H9 (cell line): ENCODE measurements at regions not wholly inside any gene's neighbourhood (a gene's known extent, or its start where the extent isn't known, plus 50 kb on each side); places are given as distances from the start of the nearest gene placed in this dataset.

Source experiments
- DNase-seq: peaks from one replicate; pipeline ENCODE4 v3.0.0-alpha.2; 2017
- H2AFZ ChIP-seq: one replicate; pipeline ENCODE4 v1.6.1; 2013; ENCODE audit warnings: mild to moderate bottlenecking, low read length, control low read depth, moderate library complexity
- H2AK5ac ChIP-seq: 2 replicates; pipeline ENCODE4 v1.6.1; 2013; ENCODE audit warnings: low read length, control low read depth, mixed read lengths; ENCODE audit not compliant: insufficient read length
- H2BK120ac ChIP-seq: one replicate; pipeline ENCODE4 v1.6.1; 2013; ENCODE audit warnings: low read depth, mild to moderate bottlenecking, low read length, control low read depth, inconsistent platforms; ENCODE audit not compliant: poor library complexity, severe bottlenecking
- H2BK12ac ChIP-seq: 2 replicates; pipeline ENCODE4 v1.6.1; 2013; ENCODE audit warnings: low read length, control low read depth, mixed read lengths, low read depth; ENCODE audit not compliant: insufficient read length
- H2BK15ac ChIP-seq: 2 replicates; pipeline ENCODE4 v1.6.1; 2013; ENCODE audit warnings: low read depth, low read length, control low read depth
- H2BK20ac ChIP-seq: one replicate; pipeline ENCODE4 v1.6.1; 2013; ENCODE audit warnings: low read depth, mild to moderate bottlenecking, low read length, control low read depth, inconsistent platforms; ENCODE audit not compliant: poor library complexity, severe bottlenecking
- H2BK5ac ChIP-seq: 2 replicates; pipeline ENCODE4 v1.6.1; 2013; ENCODE audit warnings: low read length, control low read depth, mixed read lengths; ENCODE audit not compliant: insufficient read length
- H3K14ac ChIP-seq: 2 replicates; pipeline ENCODE4 v1.6.1; 2013; ENCODE audit warnings: low read length, control low read depth; ENCODE audit not compliant: insufficient read depth
- H3K18ac ChIP-seq: 2 replicates; pipeline ENCODE4 v1.6.1; 2013; ENCODE audit warnings: low read depth, mild to moderate bottlenecking, mixed read lengths, low read length, control low read depth; ENCODE audit not compliant: insufficient read length
- H3K23ac ChIP-seq: 2 replicates; pipeline ENCODE4 v1.6.1; 2013; ENCODE audit warnings: low read length, control low read depth, mixed read lengths, low read depth; ENCODE audit not compliant: insufficient read length
- H3K23me2 ChIP-seq: 2 replicates; pipeline ENCODE4 v1.6.1; 2013; ENCODE audit warnings: low read depth, mild to moderate bottlenecking, mixed read lengths, low read length, control low read depth; ENCODE audit not compliant: insufficient read length, poor library complexity, severe bottlenecking
- H3K27ac ChIP-seq: 2 replicates; pipeline ENCODE4 v1.5.1; 2013; ENCODE audit warnings: low read length, control low read depth, mixed read lengths, low read depth; ENCODE audit not compliant: insufficient read length
- H3K27me3 ChIP-seq: 2 replicates; pipeline ENCODE4 v1.6.1; 2013; ENCODE audit warnings: low read length, control low read depth, inconsistent platforms; ENCODE audit not compliant: insufficient read depth
- H3K4ac ChIP-seq: 2 replicates; pipeline ENCODE4 v1.6.1; 2013; ENCODE audit warnings: low read depth, mild to moderate bottlenecking, control low read depth, inconsistent platforms, low read length, moderate library complexity
- H3K4me1 ChIP-seq: 2 replicates; pipeline ENCODE4 v1.6.1; 2013; ENCODE audit warnings: low read length, control low read depth, inconsistent platforms; ENCODE audit not compliant: insufficient read depth
- H3K4me2 ChIP-seq: 2 replicates; pipeline ENCODE4 v1.6.1; 2013; ENCODE audit warnings: low read length, control low read depth, mixed read lengths; ENCODE audit not compliant: insufficient read length, insufficient read depth
- H3K56ac ChIP-seq: 2 replicates; pipeline ENCODE4 v1.6.1; 2013; ENCODE audit warnings: low read depth, mild to moderate bottlenecking, mixed read lengths, low read length, control low read depth; ENCODE audit not compliant: insufficient read length
- H3K79me1 ChIP-seq: 2 replicates; pipeline ENCODE4 v1.6.1; 2013; ENCODE audit warnings: low read depth, mild to moderate bottlenecking, moderate library complexity, low read length, control low read depth, inconsistent platforms; ENCODE audit not compliant: insufficient read depth, poor library complexity, severe bottlenecking
- H3K79me2 ChIP-seq: 2 replicates; pipeline ENCODE4 v1.6.1; 2013; ENCODE audit warnings: low read length, control low read depth, inconsistent platforms; ENCODE audit not compliant: insufficient read depth
- H3K9ac ChIP-seq: 2 replicates; pipeline ENCODE4 v1.6.1; 2013; ENCODE audit warnings: low read length, control low read depth, mixed read lengths; ENCODE audit not compliant: insufficient read length; ENCODE audit errors: extremely low read depth
- H3K9me3 ChIP-seq: one replicate; pipeline ENCODE4 v1.6.1; 2013; ENCODE audit warnings: low read depth, low read length, inconsistent platforms; ENCODE audit not compliant: control insufficient read depth
- H3T11ph ChIP-seq: one replicate; pipeline ENCODE4 v1.6.1; 2013; ENCODE audit warnings: mild to moderate bottlenecking, low read length, control low read depth, inconsistent platforms
- H4K20me1 ChIP-seq: one replicate; pipeline ENCODE4 v1.6.1; 2013; ENCODE audit not compliant: control insufficient read depth, insufficient read length, insufficient read depth
- H4K5ac ChIP-seq: 2 replicates; pipeline ENCODE4 v1.6.1; 2013; ENCODE audit warnings: low read depth, mild to moderate bottlenecking, mixed read lengths, low read length, control low read depth; ENCODE audit not compliant: insufficient read length
- H4K8ac ChIP-seq: replicated peaks from 2 replicates; pipeline ENCODE4 v1.6.1; 2013; ENCODE audit warnings: low read length, control low read depth, mixed read lengths, low read depth; ENCODE audit not compliant: insufficient read length
- H4K91ac ChIP-seq: 2 replicates; pipeline ENCODE4 v1.6.1; 2013; ENCODE audit warnings: low read depth, mild to moderate bottlenecking, moderate library complexity, mixed read lengths, low read length, control low read depth; ENCODE audit not compliant: insufficient read length
- H3K27ac Mint-ChIP-seq, 3 experiments: 2 replicates in 2 of 3; 3 replicates in 1 of 3; pipeline ENCODE4 v1.8.0; 2020 to 2021; ENCODE audit warnings: mixed read lengths in 3 of 3, mild to moderate bottlenecking in 1 of 3, moderate library complexity in 1 of 3
- H3K27me3 Mint-ChIP-seq: 2 replicates; pipeline ENCODE4 v1.8.0; 2021; ENCODE audit warnings: low read depth, mild to moderate bottlenecking, moderate library complexity, mixed read lengths
- H3K36me3 Mint-ChIP-seq, 3 experiments: 2 replicates in 2 of 3; 3 replicates in 1 of 3; pipeline ENCODE4 v1.8.0; 2020 to 2021; ENCODE audit warnings: low read depth in 3 of 3, mixed read lengths in 3 of 3; ENCODE audit not compliant: insufficient read depth in 1 of 3
- H3K4me1 Mint-ChIP-seq, 2 experiments: 2 replicates each; pipeline ENCODE4 v1.8.0; 2020; ENCODE audit warnings: mixed read lengths in 2 of 2
- H3K4me3 Mint-ChIP-seq, 2 experiments: 2 replicates in 1 of 2; 3 replicates in 1 of 2; pipeline ENCODE4 v1.8.0; 2020 to 2021; ENCODE audit warnings: mild to moderate bottlenecking in 2 of 2, mixed read lengths in 2 of 2, moderate library complexity in 1 of 2
- H3K9me3 Mint-ChIP-seq, 2 experiments: 2 replicates in 1 of 2; 3 replicates in 1 of 2; pipeline ENCODE4 v1.8.0; 2020; ENCODE audit warnings: mild to moderate bottlenecking in 2 of 2, mixed read lengths in 2 of 2, moderate library complexity in 1 of 2
- WGBS: extraction: QIAGEN DNeasy Blood & Tissue Kit; methylation state at CpG from one replicate; pipeline ENCODE4 v1.1.7; 2013; ENCODE audit warnings: missing lambda C conversion rate, low lambda C conversion rate, mixed read lengths; ENCODE audit not compliant: insufficient read length; ENCODE audit errors: extremely low coverage; 5-methylcytosine and 5-hydroxymethylcytosine counted together
- TF ChIP-seq, protein P1 (sequence below): fragments of 200-600 bp; sonication (generic); conservative IDR thresholded peaks from 3 replicates; pipeline ENCODE4 v1.8.0; 2021; ENCODE audit warnings: antibody characterized with exemption, mild to moderate bottlenecking

GRCh38 chr9:81814794-81815464 lies 113.3 kb upstream of the SPATA31D4 start:
- Mint-ChIP-seq H3K27me3 (peaks cover 15% of the 10 kb centered on the region), H3K36me3 (peaks cover 0 to 4% (median 0%) of the 10 kb centered on the region in 3 experiments; a peak in 1 of 7 replicates), H3K9me3 (peaks cover 0 to 3% of the 10 kb centered on the region in 2 experiments; a peak in 1 of 5 replicates), H3K27ac (peak overlapping the region; percentile 32 to 89 (median 50); a peak in 3 of 7 replicates), H3K4me1 (peaks cover 40 to 47% of the 10 kb centered on the region in 2 experiments), H3K4me3 (no peak overlapping the region)
- Histone ChIP-seq H4K5ac (no peak overlapping the region), H4K8ac (no peak overlapping the region), H2BK20ac (no peak overlapping the region), H3K14ac (no peak overlapping the region), H3K4me2 (no peak overlapping the region), H3K23me2 (no peaks in the 10 kb centered on the region), H3K9me3 (no peaks in the 10 kb centered on the region), H2BK15ac (no peak overlapping the region), H3K23ac (no peak overlapping the region), H3K79me1 (no peaks in the 10 kb centered on the region), H2BK5ac (no peak overlapping the region), H3K27ac (no peak overlapping the region), H3K27me3 (no peaks in the 10 kb centered on the region), H3K56ac (no peak overlapping the region), H3K9ac (no peak overlapping the region), H4K20me1 (peaks cover 2% of the 10 kb centered on the region), H2AK5ac (no peak overlapping the region), H4K91ac (no peak overlapping the region), H2AFZ (no peak overlapping the region), H2BK12ac (no peak overlapping the region), H2BK120ac (no peak overlapping the region), H3K4ac (no peak overlapping the region), H3K4me1 (peaks cover 12% of the 10 kb centered on the region; the same call in 1 of the 2 replicates), H3T11ph (no peak overlapping the region), H3K18ac (no peak overlapping the region), H3K79me2 (no peaks in the 10 kb centered on the region)
- DNase-seq, result no peak
- TF ChIP-seq, protein P1, sequence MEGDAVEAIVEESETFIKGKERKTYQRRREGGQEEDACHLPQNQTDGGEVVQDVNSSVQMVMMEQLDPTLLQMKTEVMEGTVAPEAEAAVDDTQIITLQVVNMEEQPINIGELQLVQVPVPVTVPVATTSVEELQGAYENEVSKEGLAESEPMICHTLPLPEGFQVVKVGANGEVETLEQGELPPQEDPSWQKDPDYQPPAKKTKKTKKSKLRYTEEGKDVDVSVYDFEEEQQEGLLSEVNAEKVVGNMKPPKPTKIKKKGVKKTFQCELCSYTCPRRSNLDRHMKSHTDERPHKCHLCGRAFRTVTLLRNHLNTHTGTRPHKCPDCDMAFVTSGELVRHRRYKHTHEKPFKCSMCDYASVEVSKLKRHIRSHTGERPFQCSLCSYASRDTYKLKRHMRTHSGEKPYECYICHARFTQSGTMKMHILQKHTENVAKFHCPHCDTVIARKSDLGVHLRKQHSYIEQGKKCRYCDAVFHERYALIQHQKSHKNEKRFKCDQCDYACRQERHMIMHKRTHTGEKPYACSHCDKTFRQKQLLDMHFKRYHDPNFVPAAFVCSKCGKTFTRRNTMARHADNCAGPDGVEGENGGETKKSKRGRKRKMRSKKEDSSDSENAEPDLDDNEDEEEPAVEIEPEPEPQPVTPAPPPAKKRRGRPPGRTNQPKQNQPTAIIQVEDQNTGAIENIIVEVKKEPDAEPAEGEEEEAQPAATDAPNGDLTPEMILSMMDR, result no peak
- WGBS, result no CpG with 5 or more reads among the region's 3 CpGs
